GOT3 (cell line): ENCODE measurements at regions not wholly inside any gene's neighbourhood (a gene's known extent, or its start where the extent isn't known, plus 50 kb on each side); places are given as distances from the start of the nearest gene placed in this dataset.

Experiments used
- DNase-seq: peaks from one replicate; lab custom pipeline; 2025; ENCODE audit warnings: mixed read lengths; lab: John Stamatoyannopoulos, UW

GRCh38 chr5:87872986-87873385, 395.7 kb downstream of the TMEM161B start:
- DNase-seq = no peak

GRCh38 chr5:87868792-87869191, 399.9 kb downstream of the TMEM161B start:
- no peak for DNase-seq

GRCh38 chr5:87867281-87867680, 401.4 kb downstream of the TMEM161B start:
- DNase-seq = no peak

- no peak for DNase-seq
These were observed 415.1 kb downstream of the TMEM161B start for GRCh38 chr5:87853541-87853940.

GRCh38 chr5:87851603-87852002, 417.0 kb downstream of the TMEM161B start:
- DNase-seq = no peak

- DNase-seq = no peak
These were observed 417.8 kb downstream of the TMEM161B start for GRCh38 chr5:87850843-87851242.

GRCh38 chr5:87845734-87846133, 422.9 kb downstream of the TMEM161B start:
- DNase-seq = no peak

GRCh38 chr5:87844866-87845265, 423.8 kb downstream of the TMEM161B start:
- no peak for DNase-seq

- DNase-seq = no peak
These were observed 424.2 kb downstream of the TMEM161B start for GRCh38 chr5:87844449-87844848.

- no peak for DNase-seq
These were observed 424.0 kb upstream of the CCNH start for GRCh38 chr5:87836696-87837095.

GRCh38 chr5:87831499-87831898, 418.8 kb upstream of the CCNH start:
- DNase-seq = no peak

- DNase-seq = no peak
These were observed 416.5 kb upstream of the CCNH start for GRCh38 chr5:87829217-87829551.

GRCh38 chr5:87828545-87829216, 416.0 kb upstream of the CCNH start:
- DNase-seq = no peak

GRCh38 chr5:87827539-87827938, 414.8 kb upstream of the CCNH start:
- no peak for DNase-seq

GRCh38 chr5:87826507-87826906, 413.8 kb upstream of the CCNH start:
- DNase-seq = no peak

GRCh38 chr5:87825583-87825982, 412.9 kb upstream of the CCNH start:
- no peak for DNase-seq

- no peak for DNase-seq
These were observed 395.1 kb upstream of the CCNH start for GRCh38 chr5:87807783-87808182.

- no peak for DNase-seq
These were observed 390.6 kb upstream of the CCNH start for GRCh38 chr5:87803352-87803751.

- no peak for DNase-seq
These were observed 379.1 kb upstream of the CCNH start for GRCh38 chr5:87791869-87792268.

GRCh38 chr5:87788416-87788815, 375.7 kb upstream of the CCNH start:
- no peak for DNase-seq

- DNase-seq = no peak
These were observed 375.0 kb upstream of the CCNH start for GRCh38 chr5:87787625-87788256.

GRCh38 chr5:87787086-87787485, 374.4 kb upstream of the CCNH start:
- DNase-seq = no peak

GRCh38 chr5:87786471-87786870, 373.7 kb upstream of the CCNH start:
- no peak for DNase-seq
